Neural progenitor cell (in vitro differentiated cells): ENCODE measurements at regions not wholly inside any gene's neighbourhood (a gene's known extent, or its start where the extent isn't known, plus 50 kb on each side); places are given as distances from the start of the nearest gene placed in this dataset.

Experiments used
- CTCF ChIP-seq: fragments of 200-600 bp; sonication (generic); IDR thresholded peaks from 2 replicates; pipeline ENCODE4 v1.5.1; 2017; ENCODE audit warnings: antibody characterized with exemption, mild to moderate bottlenecking
- EZH2 ChIP-seq: fragments of 200-600 bp; sonication (generic); IDR thresholded peaks from 2 replicates; pipeline ENCODE4 v1.6.1; 2017; ENCODE audit warnings: antibody characterized with exemption, mild to moderate bottlenecking, moderate library complexity

DNA sequence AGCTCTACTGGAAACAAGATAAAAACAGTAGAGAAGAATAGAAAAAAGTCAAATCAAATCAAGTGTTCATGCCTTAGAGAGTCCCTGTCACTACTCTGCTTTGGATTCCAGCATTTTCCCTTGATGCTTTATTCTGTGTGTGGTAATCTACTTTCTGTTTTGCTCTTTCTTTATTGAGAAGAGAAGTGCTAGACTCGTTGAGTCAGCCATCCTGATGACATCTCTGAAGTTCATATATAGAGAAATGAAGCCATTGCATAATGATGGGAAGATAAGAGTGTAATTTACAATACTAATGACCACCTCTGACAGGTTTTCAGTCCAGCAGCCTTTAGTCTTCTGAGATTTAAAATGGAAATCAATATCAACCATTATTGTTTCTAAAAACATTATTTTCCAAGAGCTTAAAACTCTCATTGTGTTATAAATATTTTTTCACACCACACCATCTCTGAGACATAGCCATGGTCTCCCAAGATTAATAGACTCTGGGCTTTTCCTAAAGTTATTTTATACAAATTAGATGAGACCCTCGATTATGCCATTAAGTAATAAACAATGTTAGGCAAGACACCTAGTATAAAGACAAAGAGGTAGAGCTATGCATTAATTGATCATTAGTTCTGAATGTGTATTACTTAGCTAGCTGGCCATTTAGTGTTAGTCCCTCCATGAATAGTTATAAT is 679.0 kb upstream of the ACVR2A start:
- TF ChIP-seq CTCF = no peak
- no peak for TF ChIP-seq EZH2
